Pons (tissue), 1 donor: ENCODE measurements at regions not wholly inside any gene's neighbourhood (a gene's known extent, or its start where the extent isn't known, plus 50 kb on each side); places are given as distances from the start of the nearest gene placed in this dataset.

Experiments
- DNase-seq: peaks from one replicate; pipeline ENCODE4 v3.0.0-alpha.2; 2016; ENCODE audit warnings: low spot score

DNA sequence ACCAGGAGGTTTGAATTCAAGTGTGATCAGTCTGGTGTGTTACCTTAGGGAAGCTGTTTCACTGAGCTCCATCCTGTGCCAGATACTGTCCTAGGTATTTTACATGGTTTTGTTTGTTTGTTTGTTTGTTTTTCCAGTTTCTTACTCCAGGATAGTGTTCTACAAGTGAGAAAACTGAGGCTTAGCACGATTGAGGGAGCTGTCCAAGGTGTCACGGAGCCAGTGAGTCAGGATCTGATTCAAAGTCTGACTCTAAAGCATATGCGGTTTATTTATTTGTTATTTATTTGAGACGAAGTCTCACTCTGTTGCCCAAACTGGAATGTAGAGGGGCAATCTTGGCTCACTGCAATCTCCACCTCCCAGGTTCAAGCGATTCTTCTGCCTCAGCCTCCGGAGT is 79.7 kb upstream of the GNG2 start:
- DNase-seq: no peak

DNA sequence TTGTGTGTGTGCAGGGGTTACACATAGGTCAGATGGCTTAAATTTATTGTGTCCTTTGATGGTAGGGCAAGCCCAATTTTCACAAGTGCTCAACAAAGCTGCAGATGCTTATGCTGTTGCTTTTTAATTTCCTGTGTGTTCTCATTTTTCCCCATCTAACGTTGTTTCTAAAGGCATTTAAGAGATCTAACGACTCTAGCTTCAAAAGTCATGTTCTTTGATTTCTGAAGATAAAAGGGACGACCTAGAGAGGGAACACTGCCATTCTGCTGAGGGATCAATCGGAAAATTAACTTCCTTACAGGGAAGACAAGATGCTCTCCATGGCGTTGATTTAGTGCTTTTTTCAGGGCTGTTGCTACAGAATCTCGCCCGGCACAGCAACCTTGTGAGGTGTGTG is 79.0 kb upstream of the GNG2 start:
- DNase-seq: no peak

DNA sequence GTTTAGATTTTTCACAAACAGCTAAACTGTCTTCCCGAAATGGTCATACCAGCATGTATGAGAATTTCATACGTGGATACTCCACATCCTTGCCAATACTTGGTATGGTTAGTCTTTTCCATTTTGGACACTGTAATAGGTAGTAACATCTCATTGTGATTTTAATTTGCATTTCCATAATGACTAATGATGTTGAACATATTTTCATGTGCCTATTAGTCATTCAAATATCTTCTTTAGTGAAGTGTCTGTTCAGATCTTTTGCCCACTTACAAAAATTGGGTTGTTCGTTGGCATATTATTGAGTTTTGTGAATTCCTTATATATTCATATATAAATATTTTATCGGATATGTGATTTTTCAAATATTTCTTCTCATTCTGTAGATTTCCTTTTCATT is 78.0 kb upstream of the GNG2 start:
- DNase-seq: no peak

- no peak for DNase-seq
These were observed 76.6 kb upstream of the GNG2 start for GRCh38 chr14:51783765-51784164.

GRCh38 chr14:51784466-51784865 is 75.9 kb upstream of the GNG2 start:
- no peak for DNase-seq

DNA sequence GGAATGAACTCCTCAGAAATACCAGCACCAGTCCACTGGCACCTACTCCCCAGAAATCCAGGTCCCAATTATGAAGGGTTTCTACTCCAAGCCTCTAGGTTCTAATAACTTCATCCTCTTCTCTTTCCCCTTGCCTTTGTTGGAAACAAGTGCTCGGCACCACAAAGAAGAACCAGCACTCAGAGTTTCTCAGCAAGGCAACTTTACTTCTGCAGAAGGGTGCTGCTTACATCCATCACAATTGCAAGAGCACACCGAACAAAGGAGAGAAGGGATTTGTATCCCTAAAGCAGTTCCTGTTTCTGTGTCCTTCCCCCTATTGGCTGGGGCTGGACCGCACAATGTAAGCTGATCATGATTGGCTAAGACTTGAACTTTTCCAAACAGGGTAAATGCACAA is 74.2 kb upstream of the GNG2 start:
- no peak for DNase-seq

GRCh38 chr14:51787352-51787751 is 73.1 kb upstream of the GNG2 start:
- DNase-seq: no peak

DNA sequence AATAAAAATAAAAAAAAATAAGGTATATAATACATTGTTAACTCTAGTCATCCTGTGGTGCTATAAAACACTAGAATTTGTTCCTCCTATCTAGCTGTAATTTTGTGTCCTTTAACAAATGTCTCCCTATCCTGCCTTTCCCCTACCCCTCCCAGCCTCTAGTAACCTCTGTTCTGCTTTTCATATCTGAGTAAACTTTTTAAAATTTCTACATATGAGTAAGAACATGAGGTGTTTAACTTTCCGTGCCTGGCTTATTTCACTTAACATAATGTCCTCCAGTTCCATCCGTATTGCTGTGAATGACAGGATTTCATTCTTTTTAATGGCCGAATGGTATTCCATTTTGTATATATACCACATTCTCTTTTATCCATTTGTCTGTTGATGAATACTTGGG is 71.3 kb upstream of the GNG2 start:
- DNase-seq: no peak

DNA sequence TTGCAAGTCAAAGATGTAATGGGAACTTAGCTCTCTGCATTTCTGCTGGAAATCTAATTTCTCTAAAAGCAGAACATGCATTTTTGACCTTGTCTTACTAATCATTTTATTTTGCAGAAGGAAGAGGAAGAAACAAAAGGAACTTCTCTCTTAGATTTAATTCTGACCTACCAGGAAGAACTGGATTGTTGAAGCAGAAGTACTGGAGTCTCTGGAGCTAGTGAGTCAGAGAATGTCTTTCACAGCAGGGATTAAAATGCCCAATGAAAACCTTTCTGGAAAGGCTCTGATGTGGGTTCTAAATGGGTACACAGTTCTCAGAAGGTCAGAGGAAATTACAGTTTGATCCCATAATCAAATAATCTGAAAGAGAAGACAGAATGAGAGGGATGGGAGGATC is 70.8 kb upstream of the GNG2 start:
- DNase-seq: peak; percentile 42

- no peak for DNase-seq
These were observed 67.6 kb upstream of the GNG2 start for GRCh38 chr14:51792809-51793208.

GRCh38 chr14:51805541-51805940 is 54.9 kb upstream of the GNG2 start:
- DNase-seq: no peak

DNA sequence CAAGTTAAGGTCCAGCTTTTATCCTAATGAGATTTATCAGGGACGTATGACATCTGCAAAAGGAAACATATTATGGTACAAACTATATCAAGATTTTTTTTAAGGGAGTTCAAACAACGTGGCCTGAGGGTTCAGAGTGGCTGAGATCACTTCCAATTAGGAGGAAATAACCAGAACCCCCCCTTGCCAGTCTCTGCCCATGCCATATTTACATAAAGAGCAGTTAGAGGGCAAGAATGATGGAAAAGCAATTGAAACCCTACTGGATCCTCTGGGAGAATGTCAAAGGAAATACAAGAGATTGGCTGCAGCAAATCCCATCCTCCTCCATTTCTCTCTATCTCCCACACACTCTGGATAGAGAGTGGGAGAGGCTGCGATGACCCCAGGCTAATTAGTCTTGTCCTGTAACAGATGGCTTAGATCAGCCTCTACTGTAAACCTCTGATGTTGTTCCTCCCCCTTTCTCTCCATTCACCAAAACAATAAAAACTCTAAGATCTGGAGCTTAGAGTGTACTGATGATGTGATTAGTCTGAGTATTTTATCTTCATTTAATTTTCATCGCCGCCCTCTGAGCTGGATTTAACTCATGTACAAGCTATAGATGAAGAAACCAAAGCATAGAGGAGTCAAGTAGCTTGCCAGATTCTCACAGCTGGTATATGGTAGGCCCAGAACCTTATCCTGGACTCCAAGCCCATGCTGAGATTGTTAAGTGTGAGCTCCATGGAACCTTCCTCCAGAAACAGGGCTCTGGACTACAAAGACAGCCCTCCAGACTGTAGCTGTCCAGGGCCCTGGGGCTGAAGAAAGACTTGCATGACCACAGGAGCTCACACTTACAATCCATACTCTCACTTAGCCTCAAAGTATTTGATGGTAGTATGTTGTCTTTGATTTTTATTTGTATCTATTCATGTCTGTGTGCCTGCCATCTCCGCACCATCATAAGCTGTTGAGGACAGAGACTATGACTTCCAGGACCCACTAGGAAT is 54.1 kb upstream of the GNG2 start:
- no peak for DNase-seq

- DNase-seq: peak; percentile 6
These were observed 53.1 kb upstream of the GNG2 start for GRCh38 chr14:51807356-51807755.
